ENCODE measurements at regions not wholly inside any gene's neighbourhood (a gene's known extent, or its start where the extent isn't known, plus 50 kb on each side); places are given as distances from the start of the nearest gene placed in this dataset.

DNA sequence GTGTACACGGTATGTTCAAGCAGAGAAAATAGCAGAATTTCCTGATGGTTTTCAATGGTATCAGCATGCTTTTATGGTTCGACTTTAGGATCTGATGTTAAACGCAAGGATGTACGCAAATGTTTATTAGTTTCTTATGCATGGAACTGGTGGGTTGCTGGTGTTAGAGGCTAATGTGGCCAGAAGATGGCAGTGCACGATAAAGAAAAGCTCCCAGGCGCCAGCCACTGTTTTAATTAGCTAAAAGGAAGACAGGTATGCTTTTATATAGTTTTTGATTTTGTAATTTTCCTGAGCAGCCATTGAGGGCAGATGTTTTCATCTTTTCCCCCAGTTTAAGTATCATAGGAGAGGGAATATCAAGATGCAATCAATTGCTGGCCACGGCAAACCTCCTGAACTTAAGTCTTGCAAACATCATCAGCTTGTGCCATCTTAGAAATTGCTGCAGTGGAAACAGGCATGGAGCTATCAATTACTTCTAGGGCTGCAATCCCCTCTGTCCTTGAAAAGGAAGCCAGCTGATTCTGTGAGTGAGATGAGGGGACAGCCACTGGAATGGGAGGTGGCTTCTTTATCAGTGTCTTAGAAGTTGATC, 648.5 kb upstream of the RBFOX1 start:
- CTCF ChIA-PET: interaction anchor here (0.5 to 1.0 kb wide), 7 partner anchors 10 to 1511 kb away, joined by 3 to 4 read pairs (median 4); no protein-coding TSS in a partner anchor

DNA sequence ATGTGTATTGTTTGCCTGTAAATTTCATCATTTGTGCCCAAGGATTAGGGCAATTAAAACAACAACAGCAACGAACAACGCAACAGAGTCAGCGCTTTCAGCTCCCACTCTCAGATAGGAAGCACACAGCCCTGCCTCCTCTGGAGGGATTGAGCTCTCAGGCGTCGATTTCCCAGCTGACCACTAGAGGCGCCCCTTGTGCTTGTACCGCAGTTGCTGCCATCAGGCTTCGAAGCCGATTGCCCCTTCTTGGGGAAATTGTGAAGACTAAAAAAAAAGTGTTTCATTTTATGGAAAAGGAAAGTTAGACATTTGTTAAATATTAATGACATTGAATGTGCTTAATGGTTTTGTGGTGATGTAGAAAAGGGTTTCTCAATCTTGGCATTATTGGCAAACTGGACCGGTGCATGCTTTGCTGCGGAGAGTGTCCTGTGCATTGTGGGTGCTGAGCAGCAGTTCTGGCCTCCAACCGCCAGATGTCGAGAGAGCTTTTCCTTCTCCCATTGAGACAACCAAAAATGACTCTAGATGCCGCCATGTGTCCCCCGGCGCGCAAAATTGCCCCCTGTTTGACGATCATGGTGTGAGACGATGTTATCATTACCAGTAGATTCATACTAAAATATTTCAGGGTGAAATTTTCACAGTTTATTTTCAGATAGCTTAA, 650.4 kb upstream of the RBFOX1 start:
- Histone ChIP-seq H3K4me3 (ENCODE audit: low read depth, low read length) (no peak overlapping the region), H3K9me3 (ENCODE audit: control insufficient read depth, insufficient read depth, low read depth, low read length) (no peaks in the 10 kb centered on the region), H3K27ac (ENCODE audit: extremely low read depth, low read depth, low read length) (no peak overlapping the region), H3K36me3 (ENCODE audit: control insufficient read depth in 2 of 2, insufficient read depth in 1 of 2, low read length in 2 of 2) (no peaks in the 10 kb centered on the region), H3K4me1 (ENCODE audit: control insufficient read depth, insufficient read depth, low read length) (no peaks in the 10 kb centered on the region)
- ChIA-PET POLR2A (no interaction called here), CTCF (interaction anchor here (0.6 to 1.5 kb wide), 15 partner anchors 9 to 1978 kb away, joined by 3 to 5 read pairs (median 3); no protein-coding TSS in a partner anchor)
- TF ChIP-seq ZBTB20 (tag by site-specific recombination; IDR thresholded peaks at IDR 0.05): no peak
- TF ChIP-seq ZNF610 (tag by site-specific recombination; IDR thresholded peaks at IDR 0.05; ENCODE audit: borderline replicate concordance): no peak

More for the DNA sequence above, 648.5 kb upstream of the RBFOX1 start:
- Histone ChIP-seq H3K4me1 (ENCODE audit: control insufficient read depth, insufficient read depth, low read length) (no peaks in the 10 kb centered on the region), H3K4me3 (ENCODE audit: low read depth, low read length) (no peak overlapping the region), H3K27ac (ENCODE audit: extremely low read depth, low read depth, low read length) (no peak overlapping the region), H3K36me3 (ENCODE audit: control insufficient read depth in 2 of 2, insufficient read depth in 1 of 2, low read length in 2 of 2) (no peaks in the 10 kb centered on the region), H3K9me3 (ENCODE audit: control insufficient read depth, insufficient read depth, low read depth, low read length) (no peaks in the 10 kb centered on the region)
- POLR2A ChIA-PET: no interaction called here
- peak; percentile 85 for TF ChIP-seq ZNF654 (tag by site-specific recombination; IDR thresholded peaks at IDR 0.05; ENCODE audit: low read depth)
- TF ChIP-seq, protein P1, sequence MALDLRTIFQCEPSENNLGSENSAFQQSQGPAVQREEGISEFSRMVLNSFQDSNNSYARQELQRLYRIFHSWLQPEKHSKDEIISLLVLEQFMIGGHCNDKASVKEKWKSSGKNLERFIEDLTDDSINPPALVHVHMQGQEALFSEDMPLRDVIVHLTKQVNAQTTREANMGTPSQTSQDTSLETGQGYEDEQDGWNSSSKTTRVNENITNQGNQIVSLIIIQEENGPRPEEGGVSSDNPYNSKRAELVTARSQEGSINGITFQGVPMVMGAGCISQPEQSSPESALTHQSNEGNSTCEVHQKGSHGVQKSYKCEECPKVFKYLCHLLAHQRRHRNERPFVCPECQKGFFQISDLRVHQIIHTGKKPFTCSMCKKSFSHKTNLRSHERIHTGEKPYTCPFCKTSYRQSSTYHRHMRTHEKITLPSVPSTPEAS (tag by site-specific recombination; IDR thresholded peaks at IDR 0.05): no peak

DNA sequence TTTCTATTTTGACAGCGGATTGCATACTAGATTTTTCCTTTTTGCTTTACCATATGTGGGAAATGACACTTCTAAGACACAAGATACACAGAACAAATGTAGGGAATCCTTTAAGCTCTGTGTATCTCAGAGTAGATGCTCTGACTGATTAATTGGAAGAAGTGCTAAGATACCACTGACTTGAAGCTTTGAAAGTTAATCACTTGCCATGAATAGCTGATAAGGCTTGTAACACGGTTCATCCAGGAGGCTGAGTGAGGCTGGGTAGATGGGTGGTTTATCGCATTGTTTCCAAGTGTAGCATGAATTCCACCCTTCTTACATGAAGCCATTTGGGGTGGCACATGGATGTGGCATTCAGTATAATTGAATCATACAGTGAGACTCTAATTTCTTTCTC, 654.1 kb upstream of the RBFOX1 start:
- no peak for TF ChIP-seq KLF16 (tag by site-specific recombination; IDR thresholded peaks at IDR 0.05)
- no peak for TF ChIP-seq ZNF677 (tag by site-specific recombination; IDR thresholded peaks at IDR 0.05)
- no peaks in the 10 kb centered on the region for H3K9me3 ChIP-seq (ENCODE audit: control insufficient read depth, insufficient read depth, low read depth, low read length)
- H3K4me1 ChIP-seq (ENCODE audit: control insufficient read depth, insufficient read depth, low read length): no peaks in the 10 kb centered on the region
- H3K4me3 ChIP-seq (ENCODE audit: low read depth, low read length): no peak overlapping the region
- H3K36me3 ChIP-seq (ENCODE audit: control insufficient read depth in 2 of 2, insufficient read depth in 1 of 2, low read length in 2 of 2): no peaks in the 10 kb centered on the region
- CTCF ChIA-PET: interaction anchor here (0.6 kb wide), 1 partner anchor 346 kb away, joined by 3 read pairs; no protein-coding TSS in a partner anchor
- POLR2A ChIA-PET: no interaction called here
- no peak overlapping the region for H3K27ac ChIP-seq (ENCODE audit: extremely low read depth, low read depth, low read length)

DNA sequence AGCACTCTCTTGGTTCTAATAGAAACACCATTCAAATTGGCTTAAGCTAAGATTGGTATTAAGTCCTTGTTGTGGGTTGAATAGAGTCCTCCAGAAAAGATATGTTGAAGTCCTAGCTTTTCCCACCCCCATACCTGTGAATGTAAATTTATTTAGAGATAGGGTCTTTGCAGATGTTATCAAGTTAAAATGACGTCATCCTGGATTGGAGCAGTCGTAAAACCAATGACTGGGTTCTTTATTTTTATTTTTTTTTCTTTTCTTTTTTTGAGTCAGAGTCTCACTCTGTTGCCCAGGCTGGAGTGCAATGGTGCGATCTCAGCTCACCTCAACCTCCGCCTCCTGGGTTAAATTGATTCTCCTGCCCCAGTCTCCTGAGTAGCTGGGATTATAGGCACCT, 658.6 kb upstream of the RBFOX1 start:
- no peaks in the 10 kb centered on the region for H3K9me3 ChIP-seq (ENCODE audit: control insufficient read depth, insufficient read depth, low read depth, low read length)
- H3K36me3 ChIP-seq (ENCODE audit: control insufficient read depth in 2 of 2, insufficient read depth in 1 of 2, low read length in 2 of 2): no peaks in the 10 kb centered on the region
- ChIA-PET CTCF (no interaction called here), POLR2A (no interaction called here)
- no peaks in the 10 kb centered on the region for H3K4me1 ChIP-seq (ENCODE audit: control insufficient read depth, insufficient read depth, low read length)
- no peak overlapping the region for H3K4me3 ChIP-seq (ENCODE audit: low read depth, low read length)
- TF ChIP-seq, protein P2, sequence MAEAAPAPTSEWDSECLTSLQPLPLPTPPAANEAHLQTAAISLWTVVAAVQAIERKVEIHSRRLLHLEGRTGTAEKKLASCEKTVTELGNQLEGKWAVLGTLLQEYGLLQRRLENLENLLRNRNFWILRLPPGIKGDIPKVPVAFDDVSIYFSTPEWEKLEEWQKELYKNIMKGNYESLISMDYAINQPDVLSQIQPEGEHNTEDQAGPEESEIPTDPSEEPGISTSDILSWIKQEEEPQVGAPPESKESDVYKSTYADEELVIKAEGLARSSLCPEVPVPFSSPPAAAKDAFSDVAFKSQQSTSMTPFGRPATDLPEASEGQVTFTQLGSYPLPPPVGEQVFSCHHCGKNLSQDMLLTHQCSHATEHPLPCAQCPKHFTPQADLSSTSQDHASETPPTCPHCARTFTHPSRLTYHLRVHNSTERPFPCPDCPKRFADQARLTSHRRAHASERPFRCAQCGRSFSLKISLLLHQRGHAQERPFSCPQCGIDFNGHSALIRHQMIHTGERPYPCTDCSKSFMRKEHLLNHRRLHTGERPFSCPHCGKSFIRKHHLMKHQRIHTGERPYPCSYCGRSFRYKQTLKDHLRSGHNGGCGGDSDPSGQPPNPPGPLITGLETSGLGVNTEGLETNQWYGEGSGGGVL (tag by site-specific recombination; IDR thresholded peaks at IDR 0.05): no peak
- TF ChIP-seq BCL11B (tag by site-specific recombination; IDR thresholded peaks at IDR 0.05; ENCODE audit: low read depth) (no peak), ZSCAN16 (tag by site-specific recombination; IDR thresholded peaks at IDR 0.05) (no peak)
- TF ChIP-seq, protein P3, sequence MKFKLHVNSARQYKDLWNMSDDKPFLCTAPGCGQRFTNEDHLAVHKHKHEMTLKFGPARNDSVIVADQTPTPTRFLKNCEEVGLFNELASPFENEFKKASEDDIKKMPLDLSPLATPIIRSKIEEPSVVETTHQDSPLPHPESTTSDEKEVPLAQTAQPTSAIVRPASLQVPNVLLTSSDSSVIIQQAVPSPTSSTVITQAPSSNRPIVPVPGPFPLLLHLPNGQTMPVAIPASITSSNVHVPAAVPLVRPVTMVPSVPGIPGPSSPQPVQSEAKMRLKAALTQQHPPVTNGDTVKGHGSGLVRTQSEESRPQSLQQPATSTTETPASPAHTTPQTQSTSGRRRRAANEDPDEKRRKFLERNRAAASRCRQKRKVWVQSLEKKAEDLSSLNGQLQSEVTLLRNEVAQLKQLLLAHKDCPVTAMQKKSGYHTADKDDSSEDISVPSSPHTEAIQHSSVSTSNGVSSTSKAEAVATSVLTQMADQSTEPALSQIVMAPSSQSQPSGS (tag by site-specific recombination; IDR thresholded peaks at IDR 0.05; ENCODE audit: low read depth): peak; percentile 73
- no peak overlapping the region for H3K27ac ChIP-seq (ENCODE audit: extremely low read depth, low read depth, low read length)

Data from HEK293 (cell line).